ENCODE measurements at regions not wholly inside any gene's neighbourhood (a gene's known extent, or its start where the extent isn't known, plus 50 kb on each side); places are given as distances from the start of the nearest gene placed in this dataset.

DNA sequence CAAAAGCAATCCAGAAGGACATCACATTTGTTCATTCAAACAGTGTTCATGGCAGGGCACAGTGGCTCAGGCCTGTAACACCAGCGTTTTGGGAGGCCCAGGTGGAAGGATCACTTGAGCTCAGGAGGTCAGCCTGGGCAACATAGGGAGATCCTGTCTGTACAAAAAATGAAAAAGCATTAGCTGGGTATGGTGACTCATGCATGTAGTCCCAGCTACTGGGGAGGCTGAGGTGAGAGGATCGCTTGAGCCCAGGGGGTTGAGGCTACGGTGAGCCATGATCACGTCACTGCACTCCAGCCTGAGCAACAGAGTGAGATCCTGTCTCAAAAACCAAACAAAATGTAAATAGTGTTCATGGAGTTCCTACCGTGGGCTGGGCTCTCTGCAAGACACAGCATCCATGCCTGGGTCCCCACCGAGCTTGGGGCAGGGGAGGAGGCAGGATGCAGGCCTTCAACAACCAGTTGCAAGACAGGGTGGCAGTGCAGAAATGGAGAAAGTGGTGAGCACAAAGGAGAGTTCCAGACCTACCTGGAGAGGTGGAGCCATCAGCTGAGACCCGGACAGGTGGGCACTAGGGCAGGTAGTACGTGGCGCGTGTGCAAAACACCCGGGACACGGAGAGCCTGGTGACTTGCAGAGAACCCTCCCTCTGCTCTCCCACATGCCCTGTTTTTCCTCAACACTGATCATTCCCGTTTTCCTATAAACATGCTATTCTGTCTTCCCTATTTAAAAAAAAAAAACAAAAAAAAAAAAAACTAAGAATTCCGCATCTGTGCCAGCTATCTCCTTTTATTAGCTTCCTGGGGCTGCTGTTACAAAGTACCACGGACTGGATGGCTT, 138.9 kb downstream of the TOMM20 start:
- DNase-seq (ENCODE audit: low spot score) = no peak

DNA sequence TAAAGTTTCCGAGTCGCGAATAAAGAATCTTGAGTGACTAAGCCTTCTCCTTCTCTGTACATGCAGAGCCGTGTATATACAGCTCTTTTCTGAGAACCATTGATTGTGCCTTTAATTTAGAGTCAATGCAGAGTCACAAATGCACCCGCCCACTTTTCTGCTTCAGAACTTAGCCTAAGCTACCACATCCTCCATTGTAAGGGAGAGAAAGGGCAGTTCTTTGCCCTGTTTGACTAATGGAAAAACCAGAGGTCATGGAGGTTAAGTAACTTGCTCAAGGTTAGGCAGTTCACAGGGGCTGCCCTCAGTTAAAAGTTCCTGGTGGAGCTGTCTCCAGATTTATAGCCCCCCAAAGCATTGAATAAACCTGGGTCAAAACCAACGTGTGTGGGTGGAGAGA, 139.6 kb downstream of the TOMM20 start:
- DNase-seq (ENCODE audit: low spot score) = no peak

- DNase-seq (ENCODE audit: low spot score) = no peak
Observed at GRCh38 chr1:234988536-234988935, 140.1 kb downstream of the TOMM20 start.

- no peak for DNase-seq (ENCODE audit: low spot score)
Observed at GRCh38 chr1:234988155-234988517, 140.5 kb downstream of the TOMM20 start.

- DNase-seq (ENCODE audit: low spot score) = peak; percentile 81
Observed at GRCh38 chr1:234987415-234988154, 141.1 kb downstream of the TOMM20 start.

DNA sequence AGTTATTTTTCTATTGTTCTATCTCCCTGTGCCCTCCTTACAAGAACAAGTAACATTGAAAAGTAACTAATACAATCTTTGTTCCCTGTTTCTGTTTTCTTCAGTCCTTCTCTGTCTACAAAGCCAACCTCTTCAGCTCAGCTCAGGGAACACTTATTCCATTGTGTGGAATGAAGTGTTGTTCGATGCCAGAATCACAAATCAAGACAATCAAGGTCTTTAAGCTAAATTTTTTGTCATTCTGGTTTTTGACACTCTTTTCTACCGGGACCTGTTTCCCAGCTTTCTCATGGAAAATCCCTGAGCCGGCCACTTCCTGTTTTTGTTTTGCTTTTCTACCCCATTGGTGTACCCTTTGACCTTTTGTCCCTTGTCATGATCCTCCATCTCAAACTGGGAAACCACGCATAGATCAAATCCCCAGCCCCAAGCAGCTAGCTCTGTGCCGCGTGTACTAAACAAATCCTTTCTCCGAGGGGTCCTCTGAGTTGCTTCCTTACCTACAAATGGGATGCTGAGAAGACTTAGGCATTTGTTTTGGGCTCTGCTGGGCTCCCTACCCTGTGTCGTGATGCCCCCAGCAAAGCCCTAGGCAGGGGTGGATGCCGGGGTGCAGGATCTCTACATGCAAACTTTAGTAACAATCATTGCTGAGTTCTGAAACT, 141.8 kb downstream of the TOMM20 start:
- no peak for DNase-seq (ENCODE audit: low spot score)

DNA sequence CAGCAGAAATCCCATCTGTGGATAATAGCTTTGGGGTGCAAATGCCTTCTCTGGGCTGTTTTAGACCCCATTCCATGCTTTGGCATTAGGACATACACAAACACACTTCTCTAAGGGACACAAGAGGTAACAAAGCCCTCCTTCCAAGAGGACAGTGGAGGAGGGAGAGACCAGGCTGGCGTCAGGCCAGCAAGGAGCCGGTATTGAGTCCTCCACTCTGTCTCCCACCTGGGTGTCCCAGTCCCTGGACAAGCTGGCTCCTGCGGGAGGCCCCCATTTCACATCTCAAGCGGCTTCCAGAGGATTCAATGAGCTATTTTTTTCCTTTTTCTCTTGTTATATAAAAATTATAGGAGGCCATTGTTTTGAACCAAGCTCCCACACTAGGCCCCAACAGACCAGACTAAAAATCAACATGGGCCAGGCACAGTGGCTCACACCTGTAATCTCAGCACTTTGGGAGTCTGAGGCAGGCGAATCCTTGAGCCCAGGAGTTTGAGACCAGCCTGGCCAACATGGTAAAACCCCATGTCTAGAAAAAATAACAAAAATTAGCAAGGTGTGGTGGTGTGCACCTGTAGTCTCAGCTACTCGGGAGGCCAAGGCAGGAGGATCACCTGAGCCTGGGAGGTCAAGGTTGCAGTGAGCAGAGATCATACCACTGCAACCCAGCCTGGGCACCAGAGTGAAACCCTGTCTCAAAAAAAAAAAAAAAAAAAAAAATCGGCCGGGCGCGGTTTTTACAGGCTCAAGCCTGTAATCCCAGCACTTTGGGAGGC, 142.9 kb downstream of the TOMM20 start:
- DNase-seq (ENCODE audit: low spot score) = no peak

DNA sequence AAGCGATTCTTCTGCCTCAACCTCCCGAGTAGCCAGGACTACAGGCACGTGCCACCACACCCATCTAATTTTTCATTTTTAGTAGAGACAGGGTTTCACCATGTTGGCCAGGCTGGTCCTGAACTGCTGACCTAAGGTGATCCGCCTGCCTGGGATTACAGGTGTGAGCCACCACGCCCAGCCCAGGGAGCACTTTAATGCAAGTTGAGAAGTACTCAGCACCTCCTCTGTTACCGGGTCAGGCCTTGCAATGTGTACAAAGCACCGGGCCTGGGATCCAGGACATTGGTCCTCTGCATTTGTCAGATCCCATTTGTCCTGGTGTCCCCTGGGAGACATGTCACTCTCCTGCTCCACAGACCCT, 143.6 kb downstream of the TOMM20 start:
- DNase-seq (ENCODE audit: low spot score) = no peak

DNA sequence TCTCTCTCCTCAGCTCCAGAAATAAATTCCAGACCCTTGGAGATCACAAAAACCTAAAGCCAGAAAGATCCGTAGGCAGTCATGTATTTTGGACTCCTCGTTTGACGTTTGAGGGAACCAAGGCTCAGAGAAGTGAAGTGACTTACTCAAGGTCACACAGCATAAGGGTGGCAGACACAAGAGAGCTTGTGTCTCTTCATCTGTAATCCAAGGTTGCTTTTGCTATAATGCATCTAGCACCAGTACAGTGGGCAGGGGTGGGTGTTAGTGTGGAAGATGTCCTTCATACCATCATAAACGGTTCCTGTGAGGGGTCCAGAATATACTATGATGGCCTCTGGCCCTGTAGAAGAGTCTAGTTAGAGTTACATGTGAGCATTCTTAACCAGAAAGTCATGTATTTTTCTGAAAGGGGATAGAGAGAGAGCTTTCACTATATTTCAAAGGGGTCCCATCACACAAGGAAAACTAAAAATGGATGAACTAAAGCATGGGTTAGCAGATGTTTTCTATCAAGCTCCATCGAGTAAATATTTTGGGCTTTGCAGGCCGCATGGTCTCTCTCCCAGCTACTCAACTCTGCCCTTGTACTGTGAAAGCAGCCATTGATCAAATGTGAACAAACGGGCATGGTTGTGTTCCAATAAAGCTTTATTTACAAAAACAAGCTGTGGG, 144.9 kb downstream of the TOMM20 start:
- no peak for DNase-seq (ENCODE audit: low spot score)

DNA sequence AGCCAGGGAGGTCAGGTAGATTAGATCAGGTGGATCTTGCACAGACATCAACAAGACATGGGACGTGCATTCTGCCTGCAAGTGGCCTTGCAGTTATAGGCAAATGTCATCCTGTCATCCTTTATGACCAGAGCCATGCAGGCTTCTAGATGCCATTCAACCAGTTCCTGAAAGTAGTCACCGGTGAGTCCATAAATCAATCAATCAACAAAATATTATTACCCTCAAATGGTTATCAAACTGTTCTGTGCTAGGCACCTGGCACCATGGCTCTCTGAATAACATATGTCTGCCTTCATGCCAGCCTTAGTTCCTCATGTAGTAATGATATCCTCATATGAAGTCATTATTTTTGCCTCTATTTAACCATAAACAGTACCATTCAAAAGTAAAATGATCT, 146.9 kb downstream of the TOMM20 start:
- DNase-seq (ENCODE audit: low spot score) = no peak

GRCh38 chr1:234980645-234981396, 147.8 kb downstream of the TOMM20 start:
- peak; percentile 88 for DNase-seq (ENCODE audit: low spot score)

- no peak for DNase-seq (ENCODE audit: low spot score)
Observed at GRCh38 chr1:234980291-234980644, 148.4 kb downstream of the TOMM20 start.

- DNase-seq (ENCODE audit: low spot score) = no peak
Observed at GRCh38 chr1:234979296-234980279, 149.0 kb downstream of the TOMM20 start.

- peak; percentile 77 for DNase-seq (ENCODE audit: low spot score)
Observed at GRCh38 chr1:234978397-234979295, 150.0 kb downstream of the TOMM20 start.

- no peak for DNase-seq (ENCODE audit: low spot score)
Observed at GRCh38 chr1:234977875-234978396, 150.7 kb downstream of the TOMM20 start.

DNA sequence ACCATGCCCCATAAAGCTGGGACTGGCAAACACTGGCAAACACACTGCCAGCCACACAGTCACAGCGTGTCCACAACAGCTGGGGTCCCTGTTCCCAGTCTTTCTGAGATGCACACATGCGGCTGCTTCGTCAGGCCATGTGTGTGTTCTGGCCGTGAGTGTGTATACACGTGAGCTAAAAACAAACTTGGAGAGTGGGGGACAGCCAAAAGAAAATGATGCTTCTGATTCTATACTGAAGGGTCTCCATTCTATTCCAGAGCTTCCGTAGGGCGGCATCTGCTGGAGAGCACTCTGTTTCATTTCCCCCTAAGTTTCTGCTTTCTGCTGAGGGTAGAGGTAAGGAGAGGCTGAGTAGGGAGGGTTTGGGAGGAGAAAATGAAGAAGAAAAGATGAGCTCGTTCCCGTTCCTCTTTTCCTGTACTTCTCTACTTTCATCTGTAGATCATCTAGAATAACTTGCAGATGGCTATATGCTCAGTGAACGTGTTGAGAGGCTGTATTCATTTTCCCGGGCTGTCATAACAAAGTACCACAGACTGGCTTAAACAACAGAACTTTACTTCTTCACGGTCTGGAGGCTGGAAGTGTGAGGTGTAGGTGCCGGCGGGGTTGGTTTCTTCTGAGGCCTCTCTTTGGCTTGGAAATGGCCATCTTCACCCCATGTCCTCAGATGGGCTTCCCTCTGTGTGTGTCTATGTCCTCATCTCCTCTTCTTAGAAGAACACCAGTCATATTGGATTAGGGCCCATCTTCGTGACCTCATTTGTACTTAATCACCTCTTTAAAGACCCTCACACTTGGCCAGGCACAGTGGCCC, 151.6 kb downstream of the TOMM20 start:
- DNase-seq (ENCODE audit: low spot score) = no peak

All from H4 (cell line).